HG03175 (cell line): ENCODE measurements at regions not wholly inside any gene's neighbourhood (a gene's known extent, or its start where the extent isn't known, plus 50 kb on each side); places are given as distances from the start of the nearest gene placed in this dataset.
"Not testable (repeated sequence)": the region's sequence is repeated elsewhere in the genome, so short reads cannot be mapped to it uniquely, and the experiment has no call there.

Experiments used
- ATAC-seq: cut with Tn5 transposase; IDR thresholded peaks from one replicate; pipeline ENCODE4 v1.9.1; 2021; ENCODE audit warnings: mild to moderate bottlenecking, moderate library complexity; ENCODE audit not compliant: unreplicated experiment

DNA sequence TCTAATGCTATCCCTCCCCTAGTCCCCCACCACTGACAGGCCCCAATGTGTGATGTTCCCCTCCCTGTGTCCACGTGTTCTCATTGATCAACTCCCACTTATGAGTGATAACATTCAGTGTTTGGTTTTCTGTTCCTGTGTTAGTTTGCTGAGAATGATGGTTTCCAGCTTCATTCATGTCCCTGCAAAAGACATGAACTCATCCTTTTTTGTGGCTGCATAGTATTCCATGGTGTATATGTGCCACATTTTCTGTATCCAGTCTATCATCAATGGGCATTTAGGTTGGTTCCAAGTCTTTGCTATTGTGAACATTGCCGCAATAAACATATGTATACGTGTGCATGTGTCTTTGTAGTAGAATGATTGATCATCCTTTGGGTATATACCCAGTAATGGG, 153.1 kb downstream of the OR13H1 start:
- ATAC-seq: not testable (repeated sequence)

DNA sequence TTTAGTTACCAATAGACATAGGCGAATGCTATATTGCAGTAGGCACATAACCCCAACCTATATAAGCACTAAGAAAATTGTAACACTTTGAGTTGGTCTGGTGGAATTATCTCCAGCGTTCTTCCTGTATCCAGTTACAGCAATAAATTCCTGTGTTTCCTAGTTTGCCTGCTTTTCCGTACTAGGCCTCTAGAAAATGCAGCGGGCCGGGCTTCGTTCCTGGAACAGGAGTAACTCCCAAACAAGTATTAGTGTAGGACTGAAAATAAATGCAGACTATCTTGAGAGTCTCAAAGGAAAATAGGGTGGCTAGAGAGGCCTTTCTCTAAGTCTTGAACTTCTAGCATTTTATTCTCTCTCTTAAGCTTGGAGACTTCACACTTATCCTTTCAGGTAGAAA, 159.8 kb downstream of the OR13H1 start:
- ATAC-seq: no peak

DNA sequence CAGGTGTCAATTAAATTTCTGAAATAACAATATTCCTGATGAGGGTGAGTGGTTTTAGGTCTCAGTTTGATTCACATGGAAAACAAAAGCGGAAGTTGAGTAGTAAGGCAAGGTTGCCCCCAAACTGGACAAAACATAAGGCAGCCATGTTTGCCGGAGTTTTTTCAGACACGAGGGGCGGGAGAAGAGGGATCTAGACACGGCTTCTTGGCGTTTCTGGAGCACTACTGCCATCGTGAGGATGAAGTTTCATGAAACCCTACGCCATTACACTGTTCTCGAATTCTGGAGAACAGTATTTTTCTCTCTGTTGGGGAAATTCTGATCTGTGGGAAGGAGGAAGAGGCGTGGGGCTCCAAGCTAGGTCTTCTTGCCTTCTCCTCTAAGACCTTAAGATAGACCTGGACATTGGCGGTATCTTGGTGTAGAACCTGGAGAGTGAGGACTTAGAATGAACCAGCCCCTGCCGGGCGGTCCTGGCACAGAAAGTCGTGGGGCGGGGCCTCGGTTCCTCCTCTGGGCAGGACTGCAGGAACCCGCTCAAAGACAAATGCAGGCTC, 160.3 kb downstream of the OR13H1 start:
- ATAC-seq: no peak

DNA sequence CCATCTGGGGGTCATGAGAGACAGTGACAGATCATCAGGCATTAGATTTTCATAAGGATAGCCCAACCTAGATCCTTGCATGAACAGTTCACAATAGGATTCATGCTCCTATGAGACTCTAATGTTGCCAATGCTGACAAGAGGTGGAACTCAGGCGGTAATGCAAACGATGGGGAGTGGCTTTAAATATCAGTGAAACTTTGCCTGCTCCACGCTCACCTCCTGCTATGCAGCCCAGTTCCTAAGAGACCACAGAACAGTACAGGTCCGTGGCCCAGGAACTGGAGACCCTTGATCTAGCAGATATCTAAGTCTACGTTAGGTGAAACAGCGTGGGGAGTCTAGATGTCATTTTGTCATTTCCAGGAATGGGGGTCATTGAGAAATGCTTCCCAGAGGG, 165.7 kb downstream of the OR13H1 start:
- no peak for ATAC-seq

DNA sequence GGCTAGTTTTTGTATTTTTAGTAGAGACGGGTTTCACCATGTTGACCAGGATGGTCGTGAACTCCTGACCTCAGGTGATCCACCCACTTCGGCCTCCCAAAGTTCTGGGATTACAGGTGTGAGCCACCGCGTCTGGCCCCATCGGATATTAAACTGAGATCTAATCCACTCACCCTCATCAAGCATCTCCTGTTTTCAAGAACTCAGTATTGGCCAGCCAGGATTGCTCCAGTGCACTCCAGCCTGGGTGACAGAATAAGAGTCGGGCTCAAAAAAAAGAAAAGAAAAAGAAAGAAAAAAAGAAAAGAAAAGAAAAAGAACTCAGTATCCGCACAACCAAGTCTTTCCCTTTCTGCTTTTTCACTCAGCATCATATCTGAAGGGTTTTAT, 167.6 kb downstream of the OR13H1 start:
- ATAC-seq: no peak

DNA sequence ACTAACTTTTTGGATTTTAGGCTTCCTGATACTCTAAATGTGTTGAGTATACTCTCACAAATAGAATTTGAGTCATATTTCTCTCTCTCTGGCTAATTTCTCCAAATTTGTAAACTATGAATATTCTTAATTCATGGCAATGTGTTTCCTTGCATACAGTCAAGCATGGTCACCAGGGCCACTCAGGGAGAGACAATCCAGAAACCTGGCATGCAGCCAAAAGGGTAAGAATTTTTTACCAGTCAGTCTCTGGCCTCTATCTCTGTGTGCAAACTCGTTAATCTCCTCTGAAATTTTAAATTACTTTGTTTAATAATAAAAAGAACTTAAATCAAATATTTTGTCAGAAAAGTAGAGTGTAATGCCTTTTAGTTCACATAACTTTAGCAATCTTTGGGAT, 179.8 kb downstream of the OR13H1 start:
- ATAC-seq: no peak

DNA sequence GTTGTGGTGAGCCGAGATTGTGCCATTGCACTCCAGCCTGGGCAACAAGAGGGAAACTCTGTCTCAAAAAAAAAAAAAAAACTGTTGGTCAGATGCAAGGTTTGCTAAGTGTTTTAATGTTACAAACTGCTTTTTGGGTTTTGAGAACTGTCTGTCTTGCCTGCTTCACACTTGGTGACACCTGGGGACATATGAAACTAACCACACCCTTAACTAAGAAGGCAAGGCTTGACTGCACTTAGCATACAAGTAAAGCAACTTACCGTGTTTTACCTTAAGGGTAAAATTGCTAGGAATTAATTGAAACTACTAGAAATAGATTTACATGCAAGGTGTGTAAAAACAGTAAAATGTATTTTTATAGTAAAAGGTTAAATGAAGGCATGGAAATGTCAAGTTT, 180.4 kb downstream of the OR13H1 start:
- ATAC-seq: no peak

DNA sequence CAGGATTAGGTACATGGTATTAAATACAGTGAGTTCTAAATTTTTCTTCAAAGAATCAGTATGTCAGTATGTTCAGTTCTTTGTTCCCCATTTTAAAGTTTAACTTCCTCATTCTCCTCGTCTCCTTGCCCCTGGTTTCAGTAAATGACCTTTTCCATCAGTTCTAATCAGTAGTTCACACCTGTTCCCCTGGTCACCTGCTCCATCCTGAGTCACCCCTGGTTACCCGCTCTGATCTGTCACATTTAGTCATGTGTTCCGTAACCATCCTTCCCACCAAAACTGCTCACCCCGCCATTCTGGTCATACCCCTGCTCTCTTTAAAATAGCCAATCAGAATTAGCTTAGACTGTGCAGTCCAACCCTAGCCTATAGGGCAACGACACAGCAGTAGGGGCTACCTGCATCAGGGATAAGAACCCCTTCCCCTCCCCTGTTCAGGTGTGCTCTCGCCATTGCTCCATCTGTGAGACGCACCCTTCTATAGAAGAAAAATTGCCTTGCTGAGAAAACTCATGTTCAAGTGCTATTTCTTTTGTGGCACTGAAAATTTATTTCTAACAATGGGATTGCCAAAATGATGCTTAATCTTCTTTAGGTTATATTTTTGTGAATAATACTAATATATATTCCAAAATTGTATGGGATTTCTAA, 181.3 kb downstream of the OR13H1 start:
- ATAC-seq: no peak

DNA sequence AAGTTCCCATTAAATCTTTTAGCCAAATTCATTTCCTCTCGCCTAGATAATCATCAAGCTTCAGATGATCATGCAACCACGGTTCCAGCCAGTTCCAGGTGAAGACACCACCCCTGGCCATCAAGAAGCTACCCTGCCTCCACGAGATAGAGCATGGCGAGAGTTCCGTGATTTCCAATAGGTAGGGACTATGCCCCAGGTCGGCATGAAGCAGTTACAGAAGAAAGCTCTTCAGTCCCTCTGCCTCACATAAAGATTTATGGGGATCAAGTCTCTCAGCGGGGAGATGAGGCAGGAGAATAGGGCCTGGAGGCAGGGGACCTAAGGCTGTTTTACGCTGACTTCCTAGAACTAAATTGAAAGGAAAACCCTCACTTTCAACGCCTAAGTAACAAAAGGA, 183.9 kb downstream of the OR13H1 start:
- ATAC-seq: no peak

DNA sequence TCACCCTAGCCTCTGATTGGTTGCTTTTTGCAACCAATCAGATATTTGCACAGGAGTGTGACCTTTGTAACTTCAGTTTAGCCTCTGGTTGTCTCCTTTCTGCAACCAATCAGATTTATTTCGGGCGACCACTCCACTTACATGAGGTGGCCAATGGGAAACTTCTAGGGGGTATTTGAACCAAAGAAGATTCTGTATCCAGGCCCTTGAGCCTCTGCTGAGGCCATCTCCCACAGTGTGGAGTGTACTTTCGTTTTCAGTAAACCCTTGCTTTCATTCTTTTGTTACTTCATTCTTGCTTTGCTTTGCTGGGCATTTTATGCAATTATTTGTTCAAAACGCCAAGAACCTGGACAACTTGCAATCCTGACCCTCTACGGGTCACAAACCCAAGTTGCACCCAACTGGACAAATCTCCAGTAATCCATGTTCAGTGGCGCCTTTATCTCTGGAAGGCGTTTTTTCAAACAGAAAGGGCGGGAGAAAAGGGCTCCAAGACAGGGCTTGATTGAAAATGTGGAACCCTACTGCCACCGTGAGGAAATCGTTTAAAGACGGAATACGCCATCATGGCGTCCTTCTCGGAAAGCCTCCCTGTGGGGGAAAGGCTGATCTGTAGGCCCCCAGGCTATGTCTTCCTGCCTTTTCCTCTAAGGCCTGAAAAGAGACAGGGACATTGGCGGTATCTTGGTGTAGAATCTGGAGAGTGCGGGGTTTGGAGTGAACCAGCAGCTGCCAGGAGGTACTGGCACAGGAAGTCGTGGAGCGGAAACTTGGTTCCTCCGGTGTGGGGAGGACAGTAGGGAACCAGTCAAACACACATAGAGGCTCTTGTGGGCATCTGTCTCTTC, 184.6 kb downstream of the OR13H1 start:
- ATAC-seq: no peak

DNA sequence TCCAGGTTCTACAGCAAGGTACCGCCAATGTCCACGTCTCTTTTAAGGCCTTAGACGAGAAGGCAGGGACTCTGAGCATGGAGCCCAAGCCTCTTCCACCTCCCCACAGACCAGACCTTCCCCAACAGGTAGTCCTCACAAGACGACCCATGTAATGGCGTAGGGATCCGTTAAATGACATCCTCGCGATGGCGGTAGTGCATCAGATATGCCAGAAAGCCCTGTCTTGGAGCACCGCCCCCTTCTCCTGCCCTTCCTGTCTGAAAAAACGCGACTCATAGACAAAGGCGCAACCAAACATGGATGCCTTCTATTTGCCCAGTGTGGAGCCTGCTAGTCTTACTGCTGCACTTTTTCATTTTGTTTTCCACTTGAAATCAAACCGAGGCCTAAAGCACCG, 185.4 kb downstream of the OR13H1 start:
- no peak for ATAC-seq

DNA sequence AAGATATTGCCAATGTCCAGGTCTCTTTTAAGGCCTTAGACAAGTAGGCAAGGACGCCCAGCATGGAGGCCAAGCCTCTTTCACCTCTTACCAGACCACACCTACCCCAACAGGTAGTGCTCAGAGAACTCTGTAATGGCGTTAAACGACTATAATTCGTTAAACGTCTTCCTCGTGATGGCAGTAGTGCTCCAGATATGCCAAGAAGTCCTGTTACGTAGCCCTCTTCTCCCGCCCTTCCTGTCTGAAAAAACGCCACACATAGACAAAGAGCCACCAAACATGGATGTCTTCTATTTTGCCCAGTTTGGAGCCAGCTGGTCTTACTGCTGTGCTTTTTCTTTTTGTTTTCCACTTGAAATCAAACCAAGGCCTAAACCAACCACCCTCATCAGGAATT, 190.7 kb downstream of the OR13H1 start:
- no peak for ATAC-seq

DNA sequence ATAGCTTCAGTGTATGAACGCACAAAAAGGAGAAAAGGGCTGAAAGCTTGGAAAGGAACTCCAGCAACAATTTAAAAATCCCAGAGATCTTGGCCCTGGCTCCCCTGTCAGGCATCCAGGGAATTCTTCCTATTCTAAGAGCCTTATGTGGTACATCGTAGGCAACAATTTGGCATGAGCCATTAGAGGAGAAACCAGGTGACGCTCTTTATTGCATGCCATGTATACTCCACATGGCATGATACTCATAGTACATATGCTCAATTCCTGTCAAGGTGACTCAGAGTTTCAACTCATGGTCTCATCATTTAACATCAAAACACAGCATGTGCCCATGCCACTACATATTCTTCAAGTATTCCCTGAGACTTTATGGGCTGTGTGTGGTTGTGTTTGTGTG, 191.3 kb downstream of the OR13H1 start:
- ATAC-seq: no peak

DNA sequence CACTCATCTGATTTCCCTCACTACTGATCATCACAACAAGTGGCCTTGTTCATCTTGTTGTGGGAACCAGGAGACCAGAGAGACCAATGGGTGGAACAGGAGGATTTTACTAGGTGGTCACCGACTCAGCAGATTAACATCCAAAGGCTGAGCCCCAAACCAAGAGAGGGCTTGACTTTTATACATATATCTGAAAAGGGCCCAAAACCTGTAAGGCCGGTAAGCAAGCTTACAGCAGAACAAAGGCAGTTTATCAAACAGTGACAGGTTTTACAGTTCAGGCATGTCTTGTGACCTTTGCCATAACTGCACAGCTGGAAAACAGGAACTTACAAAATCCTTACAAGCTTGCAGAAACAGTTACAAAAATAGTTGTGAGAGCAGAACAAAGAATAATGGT, 195.9 kb downstream of the OR13H1 start:
- ATAC-seq: no peak

DNA sequence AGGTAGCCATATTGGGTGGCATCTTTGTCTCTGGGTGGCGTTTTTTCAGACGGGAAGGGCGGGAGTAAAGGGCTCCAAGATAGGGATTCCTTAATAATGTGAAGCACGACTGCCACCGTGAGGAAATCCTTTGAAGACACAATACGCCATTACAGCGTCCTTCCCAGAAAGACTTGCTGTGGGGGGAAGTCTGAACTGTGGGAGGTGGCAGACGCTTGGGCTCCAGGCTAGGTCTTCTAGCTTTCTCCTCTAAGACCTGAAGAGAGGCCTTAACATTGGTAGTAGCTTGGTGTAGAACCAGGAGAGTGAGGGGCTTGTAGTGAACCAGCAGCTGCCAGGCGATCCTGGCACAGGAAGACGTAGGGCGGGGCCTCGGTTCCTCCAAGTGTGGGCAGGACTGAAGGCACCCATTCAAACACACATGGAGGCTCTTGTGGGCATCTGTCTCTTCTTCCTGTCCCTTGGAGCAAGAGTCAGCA, 197.3 kb downstream of the OR13H1 start:
- no peak for ATAC-seq

DNA sequence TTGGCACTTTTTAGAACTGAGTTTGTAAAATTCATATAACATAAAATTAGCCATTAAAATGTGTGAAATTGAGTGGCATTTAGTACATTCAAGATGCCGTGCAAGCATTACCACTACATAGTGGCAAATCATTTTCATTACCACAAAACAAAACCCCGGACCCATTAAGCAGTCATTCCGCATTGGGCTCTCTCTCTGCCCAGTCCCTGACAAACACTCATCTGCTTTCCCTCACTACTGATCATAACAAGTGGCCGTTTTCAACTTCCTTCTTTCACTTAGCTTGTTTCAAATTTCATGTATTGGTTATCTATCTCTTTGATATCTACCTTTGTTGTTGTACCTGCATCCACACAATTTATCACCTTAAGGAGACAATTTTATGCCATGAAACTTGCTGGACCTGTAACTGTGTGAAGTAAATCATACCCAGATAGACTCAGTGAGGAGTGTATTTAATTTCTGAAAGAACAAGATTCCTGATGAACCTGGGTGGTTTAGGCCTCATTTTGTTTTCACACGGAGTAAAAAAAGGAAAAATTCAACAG, 202.1 kb downstream of the OR13H1 start:
- ATAC-seq: no peak

DNA sequence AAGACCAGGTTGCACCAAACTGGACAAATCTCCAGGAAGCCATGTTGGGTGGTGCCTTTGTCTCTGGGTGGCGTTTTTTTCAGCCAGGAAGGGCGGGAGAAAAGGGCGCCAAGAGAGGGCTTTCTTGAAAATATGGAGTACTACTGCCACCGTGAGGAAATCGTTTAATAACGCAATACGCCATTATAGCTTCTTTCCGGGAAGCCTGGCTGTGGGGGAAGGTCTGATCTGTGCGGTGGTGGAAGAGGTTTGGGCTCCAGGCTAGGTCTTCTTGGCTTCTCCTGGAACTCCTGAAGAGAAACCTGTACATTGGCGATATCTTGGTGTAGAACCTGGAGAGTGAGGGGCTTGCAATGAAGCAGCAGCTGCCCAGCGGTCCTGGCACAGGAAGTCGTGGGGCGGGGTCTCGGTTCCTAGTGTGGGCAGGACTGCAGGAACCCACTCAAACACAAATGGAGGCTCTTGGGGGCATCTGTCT, 202.7 kb downstream of the OR13H1 start:
- ATAC-seq: no peak

DNA sequence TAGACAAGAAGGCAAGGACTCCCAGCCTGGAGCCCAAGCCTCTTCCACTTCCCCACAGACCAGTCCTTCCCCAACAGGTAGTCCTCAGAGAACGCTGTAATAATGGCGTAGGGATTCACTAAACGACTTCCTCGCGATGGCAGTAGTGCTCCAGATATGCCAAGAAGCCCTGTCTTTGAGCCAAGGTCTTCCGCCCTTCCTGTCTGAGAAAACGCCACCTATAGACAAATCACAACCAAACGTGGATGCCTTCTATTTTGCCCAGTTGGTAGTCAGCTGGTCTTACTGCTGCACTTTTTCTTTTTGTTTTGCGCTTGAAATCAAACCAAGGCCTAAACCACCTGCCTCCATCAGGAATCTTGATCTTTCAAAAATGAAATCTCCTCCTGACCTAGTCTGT, 203.3 kb downstream of the OR13H1 start:
- ATAC-seq: no peak

DNA sequence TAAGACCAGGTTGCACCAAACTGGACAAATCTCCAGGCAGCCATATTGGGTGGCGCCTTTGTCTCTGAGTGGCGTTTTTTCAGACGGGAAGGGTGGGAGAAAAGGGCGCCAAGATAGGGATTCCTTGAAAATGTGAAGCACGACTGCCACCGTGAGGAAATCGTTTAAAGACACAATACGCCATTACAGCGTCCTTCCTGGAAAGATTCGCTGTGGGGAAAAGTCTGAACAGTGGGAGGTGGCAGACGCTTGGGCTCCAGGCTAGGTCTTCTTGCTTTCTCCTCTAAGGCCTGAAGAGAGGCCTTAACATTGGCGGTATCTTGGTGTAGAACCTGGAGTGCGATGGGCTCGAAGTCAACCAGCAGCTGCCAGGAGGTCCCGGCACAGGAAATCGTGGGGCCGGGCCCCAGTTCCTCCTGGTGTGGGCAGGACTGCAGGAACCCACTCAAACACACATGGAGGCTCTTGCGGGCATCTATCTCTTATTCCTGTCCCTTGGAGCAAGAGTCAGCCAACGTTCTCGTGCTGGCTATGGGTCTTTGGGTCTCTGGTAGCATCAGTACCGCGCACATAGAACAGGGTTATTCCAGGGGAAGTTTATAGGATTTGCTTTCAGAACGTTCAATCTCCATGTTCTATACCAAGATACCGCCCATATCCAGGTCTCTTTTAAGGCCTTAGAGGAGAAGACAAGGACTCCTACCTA, 208.8 kb downstream of the OR13H1 start:
- ATAC-seq: no peak

DNA sequence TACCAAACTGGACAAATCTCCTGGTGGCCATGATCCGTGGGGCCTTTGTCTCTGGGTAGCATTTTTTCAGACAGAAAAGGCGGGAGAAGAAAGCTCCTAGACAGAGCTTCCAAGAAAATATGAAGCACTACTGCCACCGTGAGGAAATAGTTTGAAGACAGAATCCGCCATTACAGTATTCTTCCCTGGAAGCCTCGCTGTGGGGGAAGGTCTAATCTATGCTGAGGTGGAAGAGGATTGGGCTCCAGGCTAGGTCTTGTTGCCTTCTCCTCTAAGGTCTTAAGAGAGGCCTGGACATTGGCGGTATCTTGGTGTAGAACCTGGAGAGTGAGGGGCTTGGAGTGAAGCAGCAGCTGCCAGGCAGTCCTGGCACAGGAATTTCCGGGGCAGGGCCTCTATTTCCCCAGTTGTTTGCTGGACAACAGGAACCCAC, 218.9 kb downstream of the OR13H1 start:
- no peak for ATAC-seq

DNA sequence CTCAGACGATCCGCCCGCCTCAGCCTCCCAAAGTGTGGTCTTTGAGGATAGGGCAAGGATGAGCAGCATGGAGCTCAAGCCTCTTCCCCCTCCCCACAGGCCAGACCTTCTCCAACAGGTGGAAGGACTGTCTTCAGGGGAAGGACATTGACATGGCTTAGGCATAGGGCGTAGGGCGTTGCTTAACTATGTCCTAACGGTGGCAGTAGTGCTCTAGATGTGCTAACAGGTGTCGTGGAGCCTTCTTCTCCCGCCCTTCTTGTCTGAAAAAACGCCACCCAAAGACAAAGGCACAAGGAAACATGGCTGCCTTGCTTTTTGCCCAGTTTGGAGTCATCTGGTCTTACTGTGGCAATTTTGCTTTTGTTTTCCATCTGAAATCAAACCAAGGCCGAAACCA, 219.8 kb downstream of the OR13H1 start:
- ATAC-seq: no peak
